ENCODE measurements at regions not wholly inside any gene's neighbourhood (a gene's known extent, or its start where the extent isn't known, plus 50 kb on each side); places are given as distances from the start of the nearest gene placed in this dataset.

- no peak overlapping the region for H3K27ac ChIP-seq (ENCODE audit: low read depth, low read length)
- H2AK5ac ChIP-seq (ENCODE audit: low read depth, low read length): no peak overlapping the region
- H3K9ac ChIP-seq (replicated peaks in 1 of 4; ENCODE audit: extremely low read depth in 1 of 4, low read depth in 3 of 4, low read length in 3 of 4): no peak overlapping the region
- H4K5ac ChIP-seq (ENCODE audit: insufficient read length, low read depth, low read length): no peak overlapping the region
- no peak overlapping the region for H4K91ac ChIP-seq (replicated peaks; ENCODE audit: insufficient read length, low read length)
- DNase-seq (ENCODE audit: low read depth in 1 of 2, low spot score in 2 of 2): no peak
- CTCF ChIA-PET (ENCODE audit: partially characterized antibody): no interaction called here
- no peak overlapping the region for H3K18ac ChIP-seq (ENCODE audit: extremely low read depth, low read length)
- H3K4me2 ChIP-seq (ENCODE audit: insufficient read depth in 1 of 2, low read depth in 2 of 2, low read length in 2 of 2): no peak overlapping the region
- no peaks in the 10 kb centered on the region for H3K27me3 ChIP-seq (replicated peaks in 1 of 4; ENCODE audit: control insufficient read depth in 3 of 4, extremely low read depth in 1 of 4, insufficient read depth in 3 of 4, low read length in 3 of 4)
- no peak for FAIRE-seq
- H2BK15ac ChIP-seq (ENCODE audit: low read length): no peak overlapping the region
- H3K14ac ChIP-seq (ENCODE audit: insufficient read length): no peak overlapping the region
- no peak overlapping the region for H2AFZ ChIP-seq (ENCODE audit: low read length)
- H3K79me2 ChIP-seq (ENCODE audit: control insufficient read depth in 1 of 2, insufficient read depth in 2 of 2, low read length in 2 of 2): no peaks in the 10 kb centered on the region
- H3K56ac ChIP-seq (replicated peaks; ENCODE audit: insufficient read length, low read depth, low read length): no peak overlapping the region
- H3K4ac ChIP-seq (replicated peaks; ENCODE audit: insufficient read length, low read depth, low read length): no peak overlapping the region
- H3K4me1 ChIP-seq (replicated peaks in 1 of 4; ENCODE audit: control insufficient read depth in 3 of 4, insufficient read depth in 4 of 4, low read length in 3 of 4): no peaks in the 10 kb centered on the region
- no peaks in the 10 kb centered on the region for H4K20me1 ChIP-seq (replicated peaks in 1 of 2; ENCODE audit: control insufficient read depth in 1 of 2, insufficient read depth in 2 of 2, low read length in 2 of 2)
- H2BK5ac ChIP-seq (ENCODE audit: low read depth, low read length): no peak overlapping the region
- H2BK20ac ChIP-seq (ENCODE audit: low read length): no peak overlapping the region
- no peak overlapping the region for H2BK120ac ChIP-seq (replicated peaks; ENCODE audit: low read depth, low read length)
- H3K4me3 ChIP-seq (ENCODE audit: extremely low read depth in 1 of 4, insufficient read depth in 2 of 4, low read depth in 3 of 4, low read length in 4 of 4): no peak overlapping the region
- no peak overlapping the region for H4K8ac ChIP-seq (ENCODE audit: extremely low read depth, insufficient read depth, low read length)
- H3K79me1 ChIP-seq (ENCODE audit: low read depth, low read length): no peaks in the 10 kb centered on the region
- WGBS, 2 experiments (ENCODE audit: extremely low coverage in 1 of 2, insufficient coverage in 1 of 2, insufficient read length in 1 of 2, insufficient replicate concordance in 2 of 2, low coverage in 1 of 2, low lambda C conversion rate in 2 of 2, missing lambda C conversion rate in 1 of 2): 90% methylated on average over 2 of the region's 2 CpGs; no CpG with 5 or more reads in 1 of the 2 experiments
- POLR2A ChIA-PET (ENCODE audit: partially characterized antibody): no interaction called here
- H3K23ac ChIP-seq (ENCODE audit: insufficient read length): no peak overlapping the region
- no peaks in the 10 kb centered on the region for H3K36me3 ChIP-seq (ENCODE audit: control insufficient read depth in 2 of 4, insufficient read depth in 4 of 4, low read length in 3 of 4)
- H3K9me3 ChIP-seq (ENCODE audit: insufficient read depth in 2 of 2, low read depth in 1 of 2, low read length in 1 of 2): no peaks in the 10 kb centered on the region
- H3K23me2 ChIP-seq (ENCODE audit: low read depth, low read length): no peaks in the 10 kb centered on the region; the same call in 1 of the 2 replicates
- H2BK12ac ChIP-seq (ENCODE audit: low read depth, low read length): no peak overlapping the region
- TF ChIP-seq GABPA (IDR thresholded peaks at IDR 0.05; ENCODE audit: borderline replicate concordance, insufficient read depth, low read length) (no peak), ZNF274 (IDR thresholded peaks at IDR 0.05; ENCODE audit: borderline replicate concordance, extremely low read depth, low read length) (no peak), CBX5 (IDR thresholded peaks at IDR 0.05; ENCODE audit: low read depth, low read length) (no peak), KDM4A (IDR thresholded peaks at IDR 0.05; ENCODE audit: low read depth, low read length, severe bottlenecking) (no peak), KDM5A (IDR thresholded peaks at IDR 0.05; ENCODE audit: low read length) (no peak), TAF7 (optimal IDR thresholded peaks at IDR 0.05; ENCODE audit: borderline replicate concordance, low read depth, low read length) (no peak), MAX (IDR thresholded peaks at IDR 0.05) (no peak), POLR2AphosphoS5 (IDR thresholded peaks at IDR 0.05; ENCODE audit: low read depth, low read length) (no peak), SRF (IDR thresholded peaks at IDR 0.05; ENCODE audit: low read depth, low read length) (no peak), SAP30 (IDR thresholded peaks at IDR 0.05; ENCODE audit: insufficient read depth, insufficient replicate concordance, low read length) (no peak), SIX5 (IDR thresholded peaks at IDR 0.05; ENCODE audit: low read depth, low read length) (no peak), SIRT6 (IDR thresholded peaks at IDR 0.05; ENCODE audit: low read length) (no peak), CREB1 (IDR thresholded peaks at IDR 0.05) (no peak), EGR1 (IDR thresholded peaks at IDR 0.05; ENCODE audit: borderline replicate concordance, low read depth, low read length) (no peak)
- TF ChIP-seq, protein P1, sequence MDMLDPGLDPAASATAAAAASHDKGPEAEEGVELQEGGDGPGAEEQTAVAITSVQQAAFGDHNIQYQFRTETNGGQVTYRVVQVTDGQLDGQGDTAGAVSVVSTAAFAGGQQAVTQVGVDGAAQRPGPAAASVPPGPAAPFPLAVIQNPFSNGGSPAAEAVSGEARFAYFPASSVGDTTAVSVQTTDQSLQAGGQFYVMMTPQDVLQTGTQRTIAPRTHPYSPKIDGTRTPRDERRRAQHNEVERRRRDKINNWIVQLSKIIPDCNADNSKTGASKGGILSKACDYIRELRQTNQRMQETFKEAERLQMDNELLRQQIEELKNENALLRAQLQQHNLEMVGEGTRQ (IDR thresholded peaks at IDR 0.05; ENCODE audit: low read length): no peak
Measured at GRCh38 chr6:95128439-95128838, 448.9 kb upstream of the MANEA start.
